ENCODE measurements at regions not wholly inside any gene's neighbourhood (a gene's known extent, or its start where the extent isn't known, plus 50 kb on each side); places are given as distances from the start of the nearest gene placed in this dataset.

DNA sequence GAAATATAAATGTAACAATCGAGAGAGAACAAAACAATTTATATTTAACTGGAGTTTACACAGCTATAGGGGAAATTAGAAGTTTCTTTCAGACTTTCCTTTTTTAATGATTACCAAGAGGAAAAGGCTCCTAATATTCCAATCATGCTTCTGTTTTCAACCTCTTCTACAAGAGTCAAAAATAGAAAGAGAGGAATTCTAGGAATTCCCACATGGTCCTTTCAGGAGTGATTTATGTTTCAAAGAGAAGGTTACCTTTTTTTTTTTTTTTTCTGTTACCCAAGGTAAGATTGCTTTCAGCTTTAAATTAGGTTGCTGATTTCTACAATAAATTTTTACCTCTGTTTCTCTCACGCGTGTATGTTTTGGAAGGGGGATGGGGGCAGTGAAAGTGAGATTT is 355.3 kb upstream of the DCBLD2 start:
- TF ChIP-seq, protein P1, sequence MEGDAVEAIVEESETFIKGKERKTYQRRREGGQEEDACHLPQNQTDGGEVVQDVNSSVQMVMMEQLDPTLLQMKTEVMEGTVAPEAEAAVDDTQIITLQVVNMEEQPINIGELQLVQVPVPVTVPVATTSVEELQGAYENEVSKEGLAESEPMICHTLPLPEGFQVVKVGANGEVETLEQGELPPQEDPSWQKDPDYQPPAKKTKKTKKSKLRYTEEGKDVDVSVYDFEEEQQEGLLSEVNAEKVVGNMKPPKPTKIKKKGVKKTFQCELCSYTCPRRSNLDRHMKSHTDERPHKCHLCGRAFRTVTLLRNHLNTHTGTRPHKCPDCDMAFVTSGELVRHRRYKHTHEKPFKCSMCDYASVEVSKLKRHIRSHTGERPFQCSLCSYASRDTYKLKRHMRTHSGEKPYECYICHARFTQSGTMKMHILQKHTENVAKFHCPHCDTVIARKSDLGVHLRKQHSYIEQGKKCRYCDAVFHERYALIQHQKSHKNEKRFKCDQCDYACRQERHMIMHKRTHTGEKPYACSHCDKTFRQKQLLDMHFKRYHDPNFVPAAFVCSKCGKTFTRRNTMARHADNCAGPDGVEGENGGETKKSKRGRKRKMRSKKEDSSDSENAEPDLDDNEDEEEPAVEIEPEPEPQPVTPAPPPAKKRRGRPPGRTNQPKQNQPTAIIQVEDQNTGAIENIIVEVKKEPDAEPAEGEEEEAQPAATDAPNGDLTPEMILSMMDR (IDR thresholded peaks at IDR 0.05): no peak
- no peak for TF ChIP-seq POLR2A (IDR thresholded peaks at IDR 0.05)
